ENCODE measurements at regions not wholly inside any gene's neighbourhood (a gene's known extent, or its start where the extent isn't known, plus 50 kb on each side); places are given as distances from the start of the nearest gene placed in this dataset.
A peak's percentile ranks its signal among the peaks of the same experiment; 100 is the strongest.

- FAIRE-seq (no peak), DNase-seq (ENCODE audit: extremely low spot score, insufficient read length, low read depth) (no peak)
Measured at GRCh38 chr14:81662570-81663197, 129.0 kb upstream of the SEL1L start.

- FAIRE-seq (no peak), DNase-seq (ENCODE audit: extremely low spot score, insufficient read length, low read depth) (no peak)
Measured at GRCh38 chr14:81668626-81669274, 135.1 kb upstream of the SEL1L start.

GRCh38 chr14:81669308-81669707, 135.7 kb upstream of the SEL1L start:
- DNase-seq (ENCODE audit: extremely low spot score, insufficient read length, low read depth) (no peak), FAIRE-seq (no peak)

GRCh38 chr14:81673930-81674329, 140.3 kb upstream of the SEL1L start:
- FAIRE-seq (no peak), DNase-seq (ENCODE audit: extremely low spot score, insufficient read length, low read depth) (no peak)

- FAIRE-seq, result no peak
- DNase-seq (ENCODE audit: extremely low spot score, insufficient read length, low read depth), result no peak
Measured at GRCh38 chr14:81676395-81676794, 142.7 kb upstream of the SEL1L start.

GRCh38 chr14:81676879-81677278, 143.2 kb upstream of the SEL1L start:
- DNase-seq (ENCODE audit: extremely low spot score, insufficient read length, low read depth) (no peak), FAIRE-seq (no peak)

GRCh38 chr14:81677736-81678135, 144.1 kb upstream of the SEL1L start:
- DNase-seq (ENCODE audit: extremely low spot score, insufficient read length, low read depth) (no peak), FAIRE-seq (no peak)

GRCh38 chr14:81679226-81679625, 145.6 kb upstream of the SEL1L start:
- no peak for DNase-seq (ENCODE audit: extremely low spot score, insufficient read length, low read depth)
- no peak for FAIRE-seq

GRCh38 chr14:81681541-81681940, 147.9 kb upstream of the SEL1L start:
- FAIRE-seq (no peak), DNase-seq (ENCODE audit: extremely low spot score, insufficient read length, low read depth) (no peak)

- no peak for FAIRE-seq
Measured at GRCh38 chr14:81682134-81682533, 148.5 kb upstream of the SEL1L start.

GRCh38 chr14:81682701-81683100, 149.0 kb upstream of the SEL1L start:
- no peak for DNase-seq (ENCODE audit: extremely low spot score, insufficient read length, low read depth)
- FAIRE-seq, result no peak

More at GRCh38 chr14:81682134-81682533, 148.5 kb upstream of the SEL1L start:
- no peak for DNase-seq (ENCODE audit: extremely low spot score, insufficient read length, low read depth)

GRCh38 chr14:81684696-81685095, 151.0 kb upstream of the SEL1L start:
- no peak for FAIRE-seq
- DNase-seq (ENCODE audit: extremely low spot score, insufficient read length, low read depth), result no peak

- no peak for DNase-seq (ENCODE audit: extremely low spot score, insufficient read length, low read depth)
- FAIRE-seq, result no peak
Measured at GRCh38 chr14:81686512-81686911, 152.9 kb upstream of the SEL1L start.

- FAIRE-seq, result no peak
- DNase-seq (ENCODE audit: extremely low spot score, insufficient read length, low read depth), result no peak
Measured at GRCh38 chr14:81691931-81692330, 158.3 kb upstream of the SEL1L start.

GRCh38 chr14:81694419-81694818, 160.8 kb upstream of the SEL1L start:
- no peak for DNase-seq (ENCODE audit: extremely low spot score, insufficient read length, low read depth)

GRCh38 chr14:81709681-81710080, 176.0 kb upstream of the SEL1L start:
- no peak for DNase-seq (ENCODE audit: extremely low spot score, insufficient read length, low read depth)
- no peak for FAIRE-seq

More at GRCh38 chr14:81694419-81694818, 160.8 kb upstream of the SEL1L start:
- FAIRE-seq, result no peak

- no peak for DNase-seq (ENCODE audit: extremely low spot score, insufficient read length, low read depth)
- FAIRE-seq, result peak; percentile 31
Measured at GRCh38 chr14:81710232-81710845, 176.7 kb upstream of the SEL1L start.

- no peak for FAIRE-seq
- DNase-seq (ENCODE audit: extremely low spot score, insufficient read length, low read depth), result no peak
Measured at GRCh38 chr14:81715731-81716130, 182.1 kb upstream of the SEL1L start.

GRCh38 chr14:81716953-81717352, 183.3 kb upstream of the SEL1L start:
- no peak for DNase-seq (ENCODE audit: extremely low spot score, insufficient read length, low read depth)
- FAIRE-seq, result no peak

- no peak for FAIRE-seq
Measured at GRCh38 chr14:81723956-81724355, 190.3 kb upstream of the SEL1L start.

GRCh38 chr14:81727218-81727617, 193.6 kb upstream of the SEL1L start:
- DNase-seq (ENCODE audit: extremely low spot score, insufficient read length, low read depth), result no peak
- FAIRE-seq, result no peak

More at GRCh38 chr14:81723956-81724355, 190.3 kb upstream of the SEL1L start:
- no peak for DNase-seq (ENCODE audit: extremely low spot score, insufficient read length, low read depth)
